Occipital lobe (tissue), 1 donor: ENCODE measurements at regions not wholly inside any gene's neighbourhood (a gene's known extent, or its start where the extent isn't known, plus 50 kb on each side); places are given as distances from the start of the nearest gene placed in this dataset.
"Not testable (repeated sequence)": the region's sequence is repeated elsewhere in the genome, so short reads cannot be mapped to it uniquely, and the experiment has no call there.

Source experiments
- DNase-seq: peaks from one replicate; lab custom pipeline; 2025; lab: John Stamatoyannopoulos, UW

- DNase-seq, result no peak
Measured at GRCh38 chr1:194717334-194717733, 1530.9 kb upstream of the B3GALT2 start.

DNA sequence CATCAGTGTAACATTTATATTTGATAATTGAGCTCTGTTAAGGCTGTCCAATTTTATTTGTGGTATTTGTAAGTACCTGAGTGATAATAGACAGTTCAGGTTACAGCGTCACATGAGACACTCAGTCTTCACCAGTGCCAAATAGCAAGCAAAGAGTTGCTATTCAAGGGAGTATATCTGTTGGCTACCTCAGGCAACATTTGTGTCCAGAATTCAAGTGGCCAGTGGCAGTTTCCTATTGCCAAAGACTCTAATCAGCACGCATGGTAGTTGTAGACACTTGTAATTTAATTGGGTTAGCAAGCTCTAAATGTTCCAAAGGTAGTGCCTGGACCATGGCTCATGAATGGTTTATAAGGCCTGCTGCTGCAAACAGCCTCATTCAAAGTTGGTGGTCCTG lies 1524.3 kb upstream of the B3GALT2 start:
- DNase-seq, result no peak

- DNase-seq, result no peak
Measured at GRCh38 chr1:194709439-194709838, 1523.0 kb upstream of the B3GALT2 start.

DNA sequence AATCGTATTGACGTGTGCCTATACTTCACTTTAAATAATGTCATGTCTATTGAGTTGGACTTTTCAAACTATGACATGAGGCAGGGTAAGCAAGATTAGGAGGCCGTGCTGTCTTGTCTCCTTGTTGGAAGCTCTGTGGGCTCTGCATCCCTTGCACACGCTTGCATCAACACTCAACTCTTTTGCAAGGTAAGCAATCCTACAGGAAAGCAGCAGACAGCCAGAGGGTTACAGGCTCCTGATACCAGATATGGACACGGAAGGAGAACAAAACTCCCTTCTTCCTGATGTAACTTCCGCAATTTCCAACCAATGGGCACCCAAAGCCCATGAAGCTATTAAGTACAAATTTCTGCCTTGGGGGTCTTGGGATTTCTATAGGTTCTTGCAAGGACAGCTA lies 1520.7 kb upstream of the B3GALT2 start:
- no peak for DNase-seq

GRCh38 chr1:194705123-194705854 lies 1518.9 kb upstream of the B3GALT2 start:
- no peak for DNase-seq

DNA sequence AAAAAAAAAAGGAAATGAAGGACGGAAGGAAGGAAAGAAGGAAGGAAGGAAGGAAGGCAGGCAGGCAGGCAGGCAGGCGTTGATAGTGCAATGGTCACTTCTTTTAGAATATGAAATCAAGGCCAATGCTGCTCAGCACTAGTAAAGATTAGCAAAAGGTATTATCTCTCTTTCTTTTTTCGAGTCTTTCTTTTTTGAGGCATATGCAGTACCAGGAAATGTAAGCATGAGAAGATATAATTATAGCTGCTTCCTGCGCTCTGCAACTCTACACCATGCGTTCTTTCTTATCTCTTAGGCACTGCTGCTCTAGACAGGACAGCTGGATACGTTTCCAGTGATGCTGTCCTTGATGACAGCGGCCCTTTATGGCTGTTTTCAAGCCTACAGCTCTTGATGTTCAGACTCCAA lies 1512.5 kb upstream of the B3GALT2 start:
- DNase-seq, result no peak

GRCh38 chr1:194693244-194693643 lies 1506.8 kb upstream of the B3GALT2 start:
- no peak for DNase-seq

DNA sequence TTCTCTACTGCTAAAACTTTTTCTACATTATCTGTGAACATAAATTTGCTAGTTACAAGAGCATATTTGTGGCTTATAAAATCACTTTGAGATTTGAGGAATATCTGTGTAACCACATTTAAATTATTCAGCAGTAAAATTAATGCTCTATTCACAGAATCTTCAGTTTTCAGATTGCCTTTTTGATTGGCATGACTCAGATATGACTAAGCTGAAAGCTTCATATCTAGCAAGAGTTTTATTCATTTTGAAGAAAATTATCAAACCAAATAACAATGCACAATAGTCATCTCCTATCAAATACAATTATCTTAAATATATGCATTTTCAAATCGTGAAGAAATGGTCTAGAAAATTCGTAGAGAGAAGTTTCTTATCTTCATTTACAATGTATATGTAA lies 1498.2 kb upstream of the B3GALT2 start:
- DNase-seq, result no peak

DNA sequence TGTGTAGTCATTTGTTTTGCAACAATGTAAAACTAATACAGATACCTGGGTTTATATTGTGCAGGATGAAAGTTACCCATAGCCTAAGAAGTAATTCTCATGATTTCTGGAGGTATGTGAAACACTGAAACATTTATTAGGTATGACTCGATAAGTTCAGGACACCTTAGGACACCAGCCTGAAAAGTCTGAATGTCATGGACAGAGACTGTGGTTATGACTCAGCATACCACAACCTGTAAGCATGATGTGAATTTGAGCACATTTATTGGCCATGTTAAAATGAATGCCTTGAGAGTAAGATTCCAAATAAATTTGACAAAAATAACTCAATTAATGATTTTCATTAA lies 1471.7 kb upstream of the B3GALT2 start:
- no peak for DNase-seq

DNA sequence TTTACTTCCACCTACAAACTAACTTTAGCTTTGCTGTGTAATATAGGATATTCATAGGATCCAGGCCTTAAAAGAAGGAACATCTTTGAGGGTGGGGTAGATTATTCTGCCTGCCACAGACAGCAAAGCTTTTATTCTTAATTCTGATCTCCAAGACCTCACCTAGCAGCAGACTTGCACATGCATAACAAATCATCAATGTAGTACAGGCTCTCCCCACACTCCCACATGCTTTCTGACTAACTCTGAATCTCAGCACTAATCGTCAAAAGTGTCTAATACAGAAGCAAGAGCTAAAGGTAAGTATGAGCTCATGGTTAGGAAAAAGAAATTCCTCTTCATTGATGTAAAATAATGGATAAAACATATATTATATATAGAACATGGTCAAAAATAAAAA lies 1468.5 kb upstream of the B3GALT2 start:
- DNase-seq, result no peak

DNA sequence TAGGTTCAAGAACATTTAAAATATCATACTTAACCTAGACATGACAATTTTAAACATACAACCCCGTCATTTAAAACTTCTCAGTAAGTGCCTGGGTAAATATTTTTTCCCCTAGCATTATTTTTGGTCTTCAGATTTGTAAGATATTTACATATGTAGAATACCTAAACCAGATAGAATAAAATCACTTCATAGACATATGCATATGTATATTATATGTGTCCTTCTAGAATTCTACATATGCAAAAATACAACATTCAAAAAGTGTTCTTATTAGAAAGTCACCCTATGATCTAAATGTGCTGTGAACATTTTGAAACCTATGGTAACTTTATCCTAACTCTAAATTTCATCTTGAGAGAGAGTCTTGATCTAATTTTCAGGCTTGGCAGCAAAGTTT lies 1467.0 kb upstream of the B3GALT2 start:
- no peak for DNase-seq

- DNase-seq, result no peak
Measured at GRCh38 chr1:194647118-194647517, 1460.7 kb upstream of the B3GALT2 start.

- DNase-seq, result no peak
Measured at GRCh38 chr1:194644528-194644927, 1458.1 kb upstream of the B3GALT2 start.

- DNase-seq, result no peak
Measured at GRCh38 chr1:194640322-194640721, 1453.9 kb upstream of the B3GALT2 start.

DNA sequence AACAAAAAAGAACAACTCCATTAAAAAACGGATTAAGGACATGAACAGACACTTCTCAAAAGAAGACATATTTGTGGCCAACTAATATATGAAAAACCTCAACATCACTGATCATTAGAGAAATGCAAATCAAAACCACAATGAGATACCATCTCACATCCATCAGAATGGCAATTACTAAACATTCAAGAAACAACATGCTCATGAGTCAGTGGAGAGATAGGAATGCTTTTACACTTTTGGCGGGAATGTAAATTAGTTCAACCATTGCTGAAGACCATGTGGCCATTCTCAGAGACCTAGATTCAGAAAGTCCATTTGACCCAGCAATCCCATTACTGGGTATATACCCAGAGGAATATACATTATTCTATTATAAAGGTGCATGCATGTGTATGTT lies 1442.6 kb upstream of the B3GALT2 start:
- DNase-seq, result no peak

DNA sequence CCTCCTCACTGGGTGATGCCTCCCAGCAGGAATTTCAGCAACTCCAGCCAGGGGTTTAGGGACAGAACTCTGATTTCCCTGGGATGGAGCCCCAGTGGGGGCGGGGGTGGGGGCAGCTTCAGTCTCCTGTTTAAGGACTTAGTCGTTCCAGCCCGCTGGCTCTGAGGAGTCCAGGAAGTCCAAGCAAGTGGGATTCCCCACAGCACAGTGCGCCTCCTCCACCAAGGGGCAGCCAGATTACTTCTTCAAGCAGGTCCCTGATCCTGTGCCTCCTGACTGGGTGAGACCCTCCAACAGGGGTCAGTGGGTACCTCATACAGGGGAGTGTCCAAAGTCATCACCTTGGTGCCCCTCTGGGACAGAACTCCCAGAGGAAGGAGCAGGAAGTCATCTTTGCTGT lies 1438.4 kb upstream of the B3GALT2 start:
- DNase-seq, result no peak

DNA sequence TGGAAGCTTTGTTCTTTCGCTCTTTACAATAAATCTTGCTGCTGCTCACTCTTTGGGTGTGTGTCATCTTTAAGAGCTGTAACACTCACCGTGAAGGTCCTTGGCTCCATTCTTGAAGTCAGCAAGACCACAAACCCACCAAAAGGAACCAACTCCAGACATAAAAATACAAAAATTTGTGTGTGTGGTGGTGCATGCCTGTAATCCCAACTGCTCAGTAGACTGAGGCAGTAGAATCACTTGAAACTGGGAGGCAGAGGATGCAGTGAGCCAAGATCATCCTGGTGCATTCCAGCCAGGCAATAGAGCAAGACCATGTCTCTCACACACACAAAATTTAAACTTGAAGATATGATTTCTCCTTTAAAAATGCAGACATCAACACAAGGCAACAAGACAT lies 1431.7 kb upstream of the B3GALT2 start:
- no peak for DNase-seq

- not testable (repeated sequence) for DNase-seq
Measured at GRCh38 chr1:194617272-194617671, 1430.9 kb upstream of the B3GALT2 start.

DNA sequence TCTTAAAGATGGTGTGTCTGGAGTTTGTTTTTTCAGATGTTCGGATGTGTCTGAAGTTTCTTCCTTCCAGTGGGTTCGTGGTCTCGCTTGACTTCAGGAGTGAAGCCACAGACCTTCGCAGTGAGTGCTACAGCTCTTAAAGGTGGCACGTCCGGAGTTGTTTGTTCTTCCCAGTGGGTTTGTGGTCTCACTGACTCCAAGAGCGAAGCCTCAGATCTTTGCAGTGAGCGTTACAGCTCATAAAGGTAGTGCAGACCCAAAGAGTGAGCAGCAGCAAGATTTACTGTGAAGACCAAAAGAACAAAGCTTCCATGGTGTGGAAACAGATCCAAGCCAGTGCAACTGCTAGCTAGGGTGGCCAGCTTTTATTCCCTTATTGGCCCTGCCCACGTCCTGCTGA lies 1430.4 kb upstream of the B3GALT2 start:
- no peak for DNase-seq

- no peak for DNase-seq
Measured at GRCh38 chr1:194602184-194602583, 1415.8 kb upstream of the B3GALT2 start.

GRCh38 chr1:194600716-194601115 lies 1414.3 kb upstream of the B3GALT2 start:
- DNase-seq, result no peak

DNA sequence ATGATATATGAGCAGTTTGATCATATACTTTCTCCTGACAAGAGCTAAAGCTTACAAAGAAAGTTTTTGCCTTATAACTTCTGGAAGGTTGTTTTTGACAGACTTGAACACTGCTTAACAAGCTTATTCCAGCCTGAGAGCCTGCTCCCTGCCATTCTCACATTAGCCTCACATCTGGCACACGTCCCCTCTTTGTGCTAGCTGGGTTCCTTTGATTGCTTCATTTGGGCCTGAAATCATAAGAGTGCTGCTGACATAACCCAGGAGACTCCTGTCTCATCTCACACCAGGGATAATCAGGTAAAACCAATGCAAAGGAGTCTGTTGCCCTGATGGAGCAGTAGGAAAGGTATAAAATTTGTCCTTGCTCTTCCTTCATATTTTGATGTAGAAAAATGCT lies 1411.7 kb upstream of the B3GALT2 start:
- no peak for DNase-seq

DNA sequence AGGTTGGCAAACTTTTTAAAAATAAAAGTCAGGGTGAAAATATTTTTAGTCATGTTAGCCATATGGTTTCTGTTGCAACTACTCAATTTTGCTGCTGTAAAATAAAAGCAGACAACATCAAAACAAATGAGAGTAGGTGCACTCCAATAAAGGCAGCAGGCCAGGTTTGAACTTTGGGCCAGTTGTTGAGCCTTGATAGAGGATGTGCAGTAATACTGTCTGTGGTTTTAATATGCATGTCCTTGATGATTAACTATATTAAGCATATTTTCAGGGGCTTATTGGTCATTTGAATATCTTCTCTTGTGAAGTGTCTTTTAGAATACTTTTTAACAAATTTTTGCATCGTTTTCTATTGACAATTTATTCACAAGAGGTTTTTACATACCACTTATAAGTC lies 1399.9 kb upstream of the B3GALT2 start:
- no peak for DNase-seq

- DNase-seq, result no peak
Measured at GRCh38 chr1:194584052-194584451, 1397.6 kb upstream of the B3GALT2 start.
